Liver (tissue), 7 donors: ENCODE measurements at regions not wholly inside any gene's neighbourhood (a gene's known extent, or its start where the extent isn't known, plus 50 kb on each side); places are given as distances from the start of the nearest gene placed in this dataset.

Source experiments
- DNase-seq: peaks from one replicate; pipeline ENCODE4 v3.0.0-alpha.2; 2017; ENCODE audit warnings: low spot score
- H3K27ac ChIP-seq, 2 donors: one replicate each; pipeline ENCODE4 v1.7.0; 2013; ENCODE audit warnings: inconsistent platforms in 2 of 2, low read length in 2 of 2, control low read depth in 1 of 2, low read depth in 1 of 2, mild to moderate bottlenecking in 1 of 2
- H3K27me3 ChIP-seq, 4 donors: one replicate each; pipeline versions ENCODE4 v1.6.1 to v1.7.0; 2013; ENCODE audit warnings: low read length in 3 of 4, inconsistent platforms in 1 of 4, mild to moderate bottlenecking in 1 of 4, moderate library complexity in 1 of 4; ENCODE audit not compliant: control insufficient read depth in 4 of 4, insufficient read depth in 4 of 4
- H3K36me3 ChIP-seq, 4 donors: one replicate each; pipeline versions ENCODE4 v1.6.1 to v1.7.0; 2013; ENCODE audit warnings: low read length in 3 of 4, mild to moderate bottlenecking in 3 of 4, low read depth in 1 of 4, moderate library complexity in 1 of 4; ENCODE audit not compliant: control insufficient read depth in 4 of 4, insufficient read depth in 3 of 4
- H3K4me1 ChIP-seq, 4 donors: one replicate each; pipeline versions ENCODE4 v1.6.1 to v1.7.0; 2013; ENCODE audit warnings: low read length in 3 of 4, mild to moderate bottlenecking in 3 of 4, moderate library complexity in 1 of 4; ENCODE audit not compliant: control insufficient read depth in 4 of 4, insufficient read depth in 4 of 4
- H3K4me3 ChIP-seq, 3 donors: one replicate each; pipeline versions ENCODE4 v1.6.1 to v1.7.0; 2013; ENCODE audit warnings: low read length in 3 of 3, control low read depth in 1 of 3, low read depth in 1 of 3, mild to moderate bottlenecking in 1 of 3
- H3K9ac ChIP-seq, 2 donors: one replicate each; pipeline ENCODE4 v1.7.0; 2013; ENCODE audit warnings: low read length in 2 of 2, mild to moderate bottlenecking in 2 of 2, moderate library complexity in 2 of 2, control low read depth in 1 of 2, low read depth in 1 of 2
- H3K9me3 ChIP-seq, 4 donors: one replicate each; pipeline versions ENCODE4 v1.6.1 to v1.7.0; 2013; ENCODE audit warnings: low read length in 3 of 4; ENCODE audit not compliant: control insufficient read depth in 4 of 4
- ATF3 ChIP-seq: IDR thresholded peaks from 2 replicates; pipeline ENCODE4 v1.6.1; 2016; ENCODE audit warnings: antibody characterized with exemption
- CTCF ChIP-seq: fragments of 150-350 bp; IDR thresholded peaks from 2 replicates; pipeline ENCODE4 v1.5.1; 2017; ENCODE audit warnings: improper control_type of control experiment, low read depth, low read length; ENCODE audit not compliant: missing input control
- EGR1 ChIP-seq, 2 donors: IDR thresholded peaks; 2 replicates each; pipeline ENCODE4 v1.6.1; 2016 to 2018; ENCODE audit warnings: antibody characterized with exemption in 2 of 2, low read depth in 2 of 2
- FOXA1 ChIP-seq: IDR thresholded peaks from 2 replicates; pipeline ENCODE4 v1.6.1; 2016; ENCODE audit warnings: antibody characterized with exemption
- FOXA2 ChIP-seq: IDR thresholded peaks from 2 replicates; pipeline ENCODE4 v1.6.1; 2016; ENCODE audit warnings: antibody characterized with exemption
- GABPA ChIP-seq, 2 donors: IDR thresholded peaks in 1 of 2; conservative IDR thresholded peaks in 1 of 2; 2 replicates each; pipeline ENCODE4 v1.6.1; 2016; ENCODE audit warnings: antibody characterized with exemption in 2 of 2, mild to moderate bottlenecking in 1 of 2, moderate library complexity in 1 of 2
- HNF4A ChIP-seq, 2 donors: conservative IDR thresholded peaks; 2 replicates each; pipeline ENCODE4 v1.6.1; 2016; ENCODE audit warnings: antibody characterized with exemption in 2 of 2, mild to moderate bottlenecking in 2 of 2
- HNF4G ChIP-seq: IDR thresholded peaks from 2 replicates; pipeline ENCODE4 v1.6.1; 2016; ENCODE audit warnings: antibody characterized with exemption
- JUND ChIP-seq, 2 donors: IDR thresholded peaks; 2 replicates each; pipeline ENCODE4 v1.6.1; 2016; ENCODE audit warnings: antibody characterized with exemption in 2 of 2
- NR2F2 ChIP-seq: IDR thresholded peaks from 2 replicates; pipeline ENCODE4 v1.6.1; 2016; ENCODE audit warnings: antibody characterized with exemption
- RAD21 ChIP-seq, 2 donors: IDR thresholded peaks; 2 replicates each; pipeline ENCODE4 v1.6.1; 2016; ENCODE audit warnings: antibody characterized with exemption in 2 of 2, mild to moderate bottlenecking in 2 of 2
- RXRA ChIP-seq, 2 donors: IDR thresholded peaks; 2 replicates each; pipeline ENCODE4 v1.6.1; 2017 to 2018; ENCODE audit warnings: antibody characterized with exemption in 2 of 2, mild to moderate bottlenecking in 1 of 2
- SP1 ChIP-seq: IDR thresholded peaks from 2 replicates; pipeline ENCODE4 v1.6.1; 2018; ENCODE audit warnings: antibody characterized with exemption, mild to moderate bottlenecking
- TAF1 ChIP-seq: conservative IDR thresholded peaks from 2 replicates; pipeline ENCODE4 v1.6.1; 2016; ENCODE audit warnings: antibody characterized with exemption, mild to moderate bottlenecking
- YY1 ChIP-seq: IDR thresholded peaks from 2 replicates; pipeline ENCODE4 v1.6.1; 2016; ENCODE audit warnings: antibody characterized with exemption, mild to moderate bottlenecking
- TF ChIP-seq, protein P1 (sequence below): IDR thresholded peaks from 2 replicates; pipeline ENCODE4 v1.6.1; 2016; ENCODE audit warnings: antibody characterized with exemption, mild to moderate bottlenecking
- TF ChIP-seq, protein P2 (sequence below): IDR thresholded peaks from 2 replicates; pipeline ENCODE4 v1.6.1; 2016; ENCODE audit warnings: antibody characterized with exemption
- TF ChIP-seq, protein P3 (sequence below): IDR thresholded peaks from 2 replicates; pipeline ENCODE4 v1.6.1; 2016; ENCODE audit warnings: antibody characterized with exemption
- donor health status: healthy.
- donor health status: healthy.
- donor health status: healthy.
- donor health status: healthy.

- TF ChIP-seq, protein P1, sequence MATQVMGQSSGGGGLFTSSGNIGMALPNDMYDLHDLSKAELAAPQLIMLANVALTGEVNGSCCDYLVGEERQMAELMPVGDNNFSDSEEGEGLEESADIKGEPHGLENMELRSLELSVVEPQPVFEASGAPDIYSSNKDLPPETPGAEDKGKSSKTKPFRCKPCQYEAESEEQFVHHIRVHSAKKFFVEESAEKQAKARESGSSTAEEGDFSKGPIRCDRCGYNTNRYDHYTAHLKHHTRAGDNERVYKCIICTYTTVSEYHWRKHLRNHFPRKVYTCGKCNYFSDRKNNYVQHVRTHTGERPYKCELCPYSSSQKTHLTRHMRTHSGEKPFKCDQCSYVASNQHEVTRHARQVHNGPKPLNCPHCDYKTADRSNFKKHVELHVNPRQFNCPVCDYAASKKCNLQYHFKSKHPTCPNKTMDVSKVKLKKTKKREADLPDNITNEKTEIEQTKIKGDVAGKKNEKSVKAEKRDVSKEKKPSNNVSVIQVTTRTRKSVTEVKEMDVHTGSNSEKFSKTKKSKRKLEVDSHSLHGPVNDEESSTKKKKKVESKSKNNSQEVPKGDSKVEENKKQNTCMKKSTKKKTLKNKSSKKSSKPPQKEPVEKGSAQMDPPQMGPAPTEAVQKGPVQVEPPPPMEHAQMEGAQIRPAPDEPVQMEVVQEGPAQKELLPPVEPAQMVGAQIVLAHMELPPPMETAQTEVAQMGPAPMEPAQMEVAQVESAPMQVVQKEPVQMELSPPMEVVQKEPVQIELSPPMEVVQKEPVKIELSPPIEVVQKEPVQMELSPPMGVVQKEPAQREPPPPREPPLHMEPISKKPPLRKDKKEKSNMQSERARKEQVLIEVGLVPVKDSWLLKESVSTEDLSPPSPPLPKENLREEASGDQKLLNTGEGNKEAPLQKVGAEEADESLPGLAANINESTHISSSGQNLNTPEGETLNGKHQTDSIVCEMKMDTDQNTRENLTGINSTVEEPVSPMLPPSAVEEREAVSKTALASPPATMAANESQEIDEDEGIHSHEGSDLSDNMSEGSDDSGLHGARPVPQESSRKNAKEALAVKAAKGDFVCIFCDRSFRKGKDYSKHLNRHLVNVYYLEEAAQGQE = no peak
- TF ChIP-seq, protein P2, sequence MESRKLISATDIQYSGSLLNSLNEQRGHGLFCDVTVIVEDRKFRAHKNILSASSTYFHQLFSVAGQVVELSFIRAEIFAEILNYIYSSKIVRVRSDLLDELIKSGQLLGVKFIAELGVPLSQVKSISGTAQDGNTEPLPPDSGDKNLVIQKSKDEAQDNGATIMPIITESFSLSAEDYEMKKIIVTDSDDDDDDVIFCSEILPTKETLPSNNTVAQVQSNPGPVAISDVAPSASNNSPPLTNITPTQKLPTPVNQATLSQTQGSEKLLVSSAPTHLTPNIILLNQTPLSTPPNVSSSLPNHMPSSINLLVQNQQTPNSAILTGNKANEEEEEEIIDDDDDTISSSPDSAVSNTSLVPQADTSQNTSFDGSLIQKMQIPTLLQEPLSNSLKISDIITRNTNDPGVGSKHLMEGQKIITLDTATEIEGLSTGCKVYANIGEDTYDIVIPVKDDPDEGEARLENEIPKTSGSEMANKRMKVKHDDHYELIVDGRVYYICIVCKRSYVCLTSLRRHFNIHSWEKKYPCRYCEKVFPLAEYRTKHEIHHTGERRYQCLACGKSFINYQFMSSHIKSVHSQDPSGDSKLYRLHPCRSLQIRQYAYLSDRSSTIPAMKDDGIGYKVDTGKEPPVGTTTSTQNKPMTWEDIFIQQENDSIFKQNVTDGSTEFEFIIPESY = no peak
- TF ChIP-seq FOXA1 = no peak
- no peak for TF ChIP-seq RAD21 (IDR thresholded peaks at IDR 0.05)
Measured at GRCh38 chr4:18241727-18242126, 220.2 kb upstream of the LCORL start (continued).

DNA sequence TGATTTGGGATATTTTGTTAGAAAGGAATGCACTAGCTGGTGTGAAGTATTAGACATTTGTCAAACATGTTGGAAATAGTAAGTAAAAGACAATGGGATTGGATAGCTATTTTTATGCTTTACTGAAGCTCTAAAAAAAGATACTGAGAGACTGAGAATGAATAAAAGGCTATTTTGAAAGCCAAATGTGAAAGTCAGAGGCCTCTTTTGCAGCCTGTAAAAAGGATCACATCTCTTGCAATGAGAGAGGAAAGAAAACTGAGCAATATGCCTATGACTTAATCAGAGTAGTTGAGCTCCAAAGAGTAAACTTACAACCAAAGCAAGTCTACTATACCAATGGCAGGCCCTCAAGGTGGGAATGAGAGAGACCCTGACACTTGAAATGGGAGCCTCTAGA lies 212.6 kb upstream of the LCORL start:
- Histone ChIP-seq H3K9me3 (peaks cover 0 to 4% (median under 1%) of the 10 kb centered on the region in 4 donors), H3K4me1 (no peaks in the 10 kb centered on the region), H3K4me3 (no peak overlapping the region), H3K36me3 (no peaks in the 10 kb centered on the region), H3K27ac (no peak overlapping the region), H3K9ac (no peak overlapping the region), H3K27me3 (peaks cover 0 to 2% (median 0%) of the 10 kb centered on the region in 4 donors)
- TF ChIP-seq JUND (IDR thresholded peaks at IDR 0.05) (no peak), NR2F2 (no peak), EGR1 (IDR thresholded peaks at IDR 0.05; ENCODE audit: low read depth in 2 of 2) (no peak), HNF4A (conservative IDR thresholded peaks at IDR 0.05) (no peak), RXRA (IDR thresholded peaks at IDR 0.05) (no peak), SP1 (no peak), HNF4G (no peak), FOXA2 (no peak), YY1 (no peak), GABPA (IDR thresholded peaks at IDR 0.05 in 1 of 2, conservative IDR thresholded peaks at IDR 0.05 in 1 of 2) (no peak), ATF3 (no peak), RAD21 (IDR thresholded peaks at IDR 0.05) (no peak), CTCF (no peak), TAF1 (no peak)
- TF ChIP-seq, protein P3, sequence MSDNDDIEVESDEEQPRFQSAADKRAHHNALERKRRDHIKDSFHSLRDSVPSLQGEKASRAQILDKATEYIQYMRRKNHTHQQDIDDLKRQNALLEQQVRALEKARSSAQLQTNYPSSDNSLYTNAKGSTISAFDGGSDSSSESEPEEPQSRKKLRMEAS = no peak
- TF ChIP-seq, protein P1 = no peak
- TF ChIP-seq, protein P2 = no peak
- DNase-seq = no peak
